ENCODE measurements at regions not wholly inside any gene's neighbourhood (a gene's known extent, or its start where the extent isn't known, plus 50 kb on each side); places are given as distances from the start of the nearest gene placed in this dataset.

- no peak for DNase-seq
- in situ Hi-C loops (cut with HindIII; ENCODE audit: low pct_ligation_motif_present, low pct_unique_long_range_greater_than_20kb, low sequenced_read_pairs) = no loop called here
These were observed 115.7 kb upstream of the KLF7 start for GRCh38 chr2:207281436-207281835.

- in situ Hi-C loops (cut with HindIII; ENCODE audit: low pct_ligation_motif_present, low pct_unique_long_range_greater_than_20kb, low sequenced_read_pairs) = no loop called here
- no peak for DNase-seq
These were observed 117.2 kb upstream of the KLF7 start for GRCh38 chr2:207282916-207283315.

- in situ Hi-C loops (cut with HindIII; ENCODE audit: low pct_ligation_motif_present, low pct_unique_long_range_greater_than_20kb, low sequenced_read_pairs) = no loop called here
- DNase-seq = peak; percentile 9
These were observed 117.6 kb upstream of the KLF7 start for GRCh38 chr2:207283356-207283755.

GRCh38 chr2:207284556-207285472, 119.1 kb upstream of the KLF7 start:
- in situ Hi-C loops (cut with HindIII; ENCODE audit: low pct_ligation_motif_present, low pct_unique_long_range_greater_than_20kb, low sequenced_read_pairs) = no loop called here
- no peak for DNase-seq

- DNase-seq = no peak
- in situ Hi-C loops (cut with HindIII; ENCODE audit: low pct_ligation_motif_present, low pct_unique_long_range_greater_than_20kb, low sequenced_read_pairs) = no loop called here
These were observed 119.7 kb upstream of the KLF7 start for GRCh38 chr2:207285473-207285815.

GRCh38 chr2:207286106-207286505, 120.4 kb upstream of the KLF7 start:
- in situ Hi-C loops (cut with HindIII; ENCODE audit: low pct_ligation_motif_present, low pct_unique_long_range_greater_than_20kb, low sequenced_read_pairs) = no loop called here
- DNase-seq = no peak

GRCh38 chr2:207288628-207289027, 122.9 kb upstream of the KLF7 start:
- DNase-seq = no peak
- in situ Hi-C loops (cut with HindIII; ENCODE audit: low pct_ligation_motif_present, low pct_unique_long_range_greater_than_20kb, low sequenced_read_pairs) = no loop called here

- DNase-seq = no peak
- in situ Hi-C loops (cut with HindIII; ENCODE audit: low pct_ligation_motif_present, low pct_unique_long_range_greater_than_20kb, low sequenced_read_pairs) = no loop called here
These were observed 123.7 kb upstream of the KLF7 start for GRCh38 chr2:207289295-207290018.

GRCh38 chr2:207290833-207291624, 125.3 kb upstream of the KLF7 start:
- in situ Hi-C loops (cut with HindIII; ENCODE audit: low pct_ligation_motif_present, low pct_unique_long_range_greater_than_20kb, low sequenced_read_pairs) = no loop called here
- no peak for DNase-seq

GRCh38 chr2:207291625-207292252, 126.0 kb upstream of the KLF7 start:
- in situ Hi-C loops (cut with HindIII; ENCODE audit: low pct_ligation_motif_present, low pct_unique_long_range_greater_than_20kb, low sequenced_read_pairs) = no loop called here
- no peak for DNase-seq

- no peak for DNase-seq
- in situ Hi-C loops (cut with HindIII; ENCODE audit: low pct_ligation_motif_present, low pct_unique_long_range_greater_than_20kb, low sequenced_read_pairs) = no loop called here
These were observed 130.7 kb upstream of the KLF7 start for GRCh38 chr2:207296265-207296948.

- in situ Hi-C loops (cut with HindIII; ENCODE audit: low pct_ligation_motif_present, low pct_unique_long_range_greater_than_20kb, low sequenced_read_pairs) = no loop called here
- DNase-seq = no peak
These were observed 135.1 kb upstream of the KLF7 start for GRCh38 chr2:207300817-207301216.

GRCh38 chr2:207304761-207305160, 139.0 kb upstream of the KLF7 start:
- DNase-seq = no peak
- in situ Hi-C loops (cut with HindIII; ENCODE audit: low pct_ligation_motif_present, low pct_unique_long_range_greater_than_20kb, low sequenced_read_pairs) = no loop called here

GRCh38 chr2:207308519-207309224, 142.9 kb upstream of the KLF7 start:
- DNase-seq = no peak
- in situ Hi-C loops (cut with HindIII; ENCODE audit: low pct_ligation_motif_present, low pct_unique_long_range_greater_than_20kb, low sequenced_read_pairs) = no loop called here

GRCh38 chr2:207311316-207312005, 145.7 kb upstream of the KLF7 start:
- in situ Hi-C loops (cut with HindIII; ENCODE audit: low pct_ligation_motif_present, low pct_unique_long_range_greater_than_20kb, low sequenced_read_pairs) = no loop called here
- peak; percentile 43 for DNase-seq

GRCh38 chr2:207312006-207312356, 146.2 kb upstream of the KLF7 start:
- in situ Hi-C loops (cut with HindIII; ENCODE audit: low pct_ligation_motif_present, low pct_unique_long_range_greater_than_20kb, low sequenced_read_pairs) = no loop called here

GRCh38 chr2:207313947-207314346, 148.2 kb upstream of the KLF7 start:
- no peak for DNase-seq
- in situ Hi-C loops (cut with HindIII; ENCODE audit: low pct_ligation_motif_present, low pct_unique_long_range_greater_than_20kb, low sequenced_read_pairs) = no loop called here

More at GRCh38 chr2:207312006-207312356, 146.2 kb upstream of the KLF7 start:
- DNase-seq = no peak

Data from ACHN (cell line).